Retina (tissue), 1 donor: ENCODE measurements at regions not wholly inside any gene's neighbourhood (a gene's known extent, or its start where the extent isn't known, plus 50 kb on each side); places are given as distances from the start of the nearest gene placed in this dataset.

ENCODE experiments used
- DNase-seq: peaks from one replicate; pipeline ENCODE4 v3.0.0-alpha.2; 2016

DNA sequence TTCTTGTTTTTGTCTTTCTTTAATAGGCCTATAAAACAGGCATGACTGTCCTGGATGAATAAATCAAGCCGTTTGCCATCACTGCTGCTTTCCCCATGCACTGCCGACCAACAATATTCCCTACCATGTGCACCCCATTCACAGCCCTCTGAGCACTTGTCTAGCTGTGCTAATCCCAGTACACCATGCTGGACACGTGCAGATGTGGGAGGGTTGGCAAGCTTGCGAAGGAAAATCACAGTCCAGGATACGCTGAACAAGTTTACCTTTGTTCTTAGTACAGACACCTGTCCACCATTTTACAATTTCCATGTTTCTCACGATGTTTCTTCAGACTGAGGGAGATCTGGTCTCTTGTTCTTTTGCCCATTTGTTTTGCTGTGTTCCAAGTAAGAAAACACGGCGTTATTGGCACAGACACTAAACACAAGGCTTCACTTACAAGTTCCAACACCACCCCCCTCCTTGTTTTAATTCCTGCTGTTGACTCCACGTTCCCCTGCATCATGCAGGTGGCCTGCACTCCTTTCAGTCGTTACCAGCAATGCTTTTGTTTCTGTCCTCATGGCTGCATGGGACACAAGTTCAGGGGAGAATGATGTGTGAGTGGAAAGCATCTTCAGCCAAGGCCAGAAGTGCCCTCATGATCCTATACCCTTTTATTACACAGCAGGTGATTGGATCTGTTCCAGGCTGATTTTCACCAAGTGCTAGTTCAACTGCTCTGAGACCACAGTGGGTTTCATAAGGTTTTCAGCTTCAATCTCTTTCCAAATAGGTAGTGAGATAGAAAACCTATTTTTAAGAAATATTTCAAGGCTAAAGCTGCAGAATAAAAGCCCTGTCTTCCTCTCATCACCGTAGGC, 608.9 kb downstream of the IRX1 start:
- DNase-seq = no peak

DNA sequence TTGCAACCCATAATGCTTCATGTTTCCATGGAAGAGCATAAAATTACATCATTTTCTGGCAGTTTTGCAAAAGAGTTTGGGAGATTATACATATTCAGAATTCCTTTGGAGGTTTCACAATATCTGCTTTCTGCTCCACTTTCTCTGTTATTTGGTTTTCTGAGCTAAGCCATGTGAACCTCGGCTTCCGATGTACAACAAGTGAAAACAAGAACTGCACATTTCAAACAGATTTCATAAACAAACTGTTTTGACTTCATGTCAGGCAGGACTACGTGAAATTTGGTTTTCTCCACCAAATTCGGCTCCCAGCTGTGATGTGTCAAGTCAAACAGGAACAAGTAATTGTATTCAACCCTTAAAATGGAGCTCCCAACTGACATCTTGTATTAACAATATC, 609.8 kb downstream of the IRX1 start:
- DNase-seq = no peak

DNA sequence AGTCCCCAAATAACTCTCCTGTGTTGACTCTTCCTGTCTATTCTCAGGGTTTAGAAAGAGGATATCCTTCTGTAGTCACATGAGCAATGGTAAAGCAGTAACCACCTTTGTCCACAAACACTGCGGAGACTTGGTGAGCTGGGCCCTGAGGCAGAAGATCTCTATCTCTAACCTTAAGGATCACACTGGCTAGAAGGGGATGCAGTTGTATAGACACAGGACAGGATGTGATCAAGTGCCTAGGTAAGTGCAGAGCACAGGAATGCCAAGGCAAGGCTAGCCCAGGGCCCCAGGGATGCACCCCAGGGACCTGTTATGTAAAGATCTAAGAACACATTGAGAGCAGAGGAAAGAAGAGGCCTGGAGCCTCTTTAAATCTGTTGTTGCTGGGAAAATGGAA, 610.5 kb downstream of the IRX1 start:
- no peak for DNase-seq

DNA sequence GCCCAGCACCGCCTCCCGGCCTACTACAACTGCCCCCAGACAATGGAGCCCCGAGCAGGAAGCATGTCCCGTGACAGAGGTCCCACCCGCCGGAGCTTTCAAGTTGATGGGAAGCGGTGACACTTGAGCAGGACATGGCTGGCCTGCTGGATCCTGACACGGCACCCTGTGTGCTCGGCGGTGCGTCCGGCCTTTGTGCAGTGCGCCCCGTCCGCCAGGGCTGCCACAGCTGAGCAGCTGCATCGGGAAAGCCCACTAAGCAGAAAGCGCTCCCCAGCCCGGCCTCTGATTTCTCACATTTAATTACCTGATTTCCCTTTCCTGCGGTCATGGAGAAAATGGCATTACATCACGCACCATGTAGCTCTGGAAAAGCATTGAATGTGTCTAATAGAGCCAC, 611.9 kb downstream of the IRX1 start:
- DNase-seq = peak; percentile 80

DNA sequence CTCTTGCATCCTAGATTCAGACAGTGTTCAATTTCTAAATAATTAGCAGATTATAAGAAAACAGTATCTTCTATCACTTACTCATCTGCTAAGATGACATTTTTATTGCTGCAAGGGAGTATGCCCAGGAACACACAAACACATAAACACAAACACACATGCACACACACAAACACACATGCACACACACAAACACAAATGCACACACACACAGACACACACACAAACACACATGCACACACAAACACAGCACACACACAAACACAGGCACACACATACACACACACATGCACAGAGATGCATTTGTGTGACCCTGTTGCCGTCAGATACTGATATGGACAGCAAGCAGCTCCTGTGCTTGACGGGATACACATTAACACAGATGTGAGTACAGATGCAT, 612.9 kb downstream of the IRX1 start:
- no peak for DNase-seq

DNA sequence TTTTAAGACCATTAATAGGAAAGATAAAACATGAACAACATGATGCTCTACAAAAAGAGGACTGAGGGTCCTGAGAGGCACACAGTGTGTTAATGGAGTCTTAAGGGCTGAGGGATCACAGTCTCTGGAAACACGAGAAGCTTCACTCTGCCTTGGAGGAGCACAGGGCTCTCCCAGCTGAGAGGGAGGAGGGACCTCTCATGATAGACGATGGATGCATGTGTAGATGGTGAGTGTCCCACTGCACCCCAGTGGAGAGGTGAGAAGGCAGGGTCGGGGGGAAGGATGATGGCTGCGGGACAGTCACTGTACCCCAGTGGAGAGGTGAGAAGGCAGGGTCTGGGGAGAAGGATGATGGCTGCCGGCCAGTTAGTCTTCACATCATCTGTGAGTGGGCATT, 613.4 kb downstream of the IRX1 start:
- DNase-seq = no peak

DNA sequence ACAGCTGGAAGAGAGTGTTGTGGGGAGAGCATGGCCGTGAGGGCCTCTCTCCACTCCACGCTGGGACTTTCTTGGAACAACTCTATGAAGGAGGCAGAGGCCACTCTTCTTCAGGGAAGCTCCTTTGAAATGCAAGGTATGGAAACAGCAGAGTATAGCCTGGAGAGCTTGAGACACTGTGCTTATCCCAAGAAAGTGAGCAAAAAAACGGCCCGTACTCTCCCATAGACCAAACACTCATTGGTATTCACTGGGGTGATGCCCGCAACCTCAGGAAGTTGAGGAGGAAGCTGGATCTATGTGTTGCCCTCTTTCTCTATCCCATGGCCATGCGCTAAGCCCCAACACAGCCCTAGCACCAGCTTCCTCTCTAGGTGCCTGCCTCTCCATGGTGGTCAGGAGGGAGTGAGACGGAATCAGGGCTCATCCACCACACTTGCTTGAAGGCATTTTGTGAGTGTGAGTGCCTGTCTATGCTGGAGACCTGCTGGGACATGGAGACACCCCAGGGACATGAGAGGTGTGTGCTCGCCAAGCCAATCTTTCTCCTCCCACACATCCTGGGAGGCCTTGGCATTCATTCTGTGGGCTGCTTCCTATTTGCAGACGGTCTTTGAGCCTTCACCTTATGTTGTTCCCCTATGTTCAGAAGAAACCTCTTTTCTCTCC, 616.6 kb downstream of the IRX1 start:
- DNase-seq = no peak

DNA sequence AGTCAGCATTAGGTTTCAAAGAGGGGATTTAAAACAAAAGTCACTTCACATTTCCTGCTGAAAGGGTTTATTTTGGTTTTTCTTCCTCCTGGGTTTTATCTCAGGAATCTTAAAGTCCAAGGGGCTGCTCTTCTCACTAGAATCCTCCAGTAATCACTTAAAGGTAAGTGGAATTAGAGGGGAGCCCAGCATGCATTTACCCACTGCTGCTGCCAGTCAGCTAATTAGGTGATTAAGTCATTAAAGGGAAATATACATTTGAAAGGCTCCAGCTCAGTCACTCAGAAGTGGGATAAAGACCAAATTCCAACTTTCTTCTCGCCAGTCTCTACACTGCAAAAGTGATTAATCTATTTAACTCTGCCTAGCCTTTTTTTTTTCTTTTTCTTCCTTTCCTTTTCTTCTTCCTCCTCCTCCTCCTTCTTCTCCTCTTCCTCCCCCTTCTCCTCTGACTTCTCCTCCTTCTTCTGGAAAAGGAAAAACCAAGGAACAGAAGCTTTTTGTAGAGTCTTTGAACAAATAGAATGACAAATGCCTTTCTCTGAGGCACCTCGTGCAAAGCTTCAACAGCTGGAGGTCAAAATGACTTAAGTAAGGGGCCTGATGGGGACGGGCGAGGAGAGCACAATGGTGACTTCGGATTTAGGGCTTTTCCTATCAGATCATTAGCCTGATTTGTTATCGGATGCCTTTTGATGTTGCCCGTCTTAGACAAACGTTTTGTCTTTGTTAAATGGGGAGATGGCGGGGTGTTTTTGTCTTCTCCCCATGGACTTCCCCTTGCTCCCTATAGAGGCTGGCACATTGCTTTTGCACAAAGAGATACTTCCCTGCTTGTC, 617.6 kb downstream of the IRX1 start:
- DNase-seq = no peak

DNA sequence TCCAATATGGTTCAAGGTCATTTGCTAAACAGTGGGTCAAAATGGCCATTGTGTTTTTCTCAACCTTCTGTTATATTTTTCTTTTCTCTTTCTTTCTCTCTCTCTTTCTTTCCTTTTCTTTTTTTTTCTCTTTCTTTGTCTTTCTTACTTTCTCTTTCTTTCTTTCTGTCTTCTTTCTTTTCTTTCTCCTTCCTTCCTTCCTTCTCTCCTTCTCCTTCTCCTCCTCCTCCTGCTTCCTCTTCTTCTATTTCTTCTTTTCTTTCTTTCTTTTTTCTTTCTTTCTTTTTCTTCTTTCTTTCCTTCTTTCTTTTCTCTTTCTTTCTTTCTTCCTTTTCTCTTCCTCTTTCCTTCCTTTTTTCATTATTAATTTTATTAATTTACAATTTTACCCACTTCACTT, 619.5 kb downstream of the IRX1 start:
- no peak for DNase-seq

DNA sequence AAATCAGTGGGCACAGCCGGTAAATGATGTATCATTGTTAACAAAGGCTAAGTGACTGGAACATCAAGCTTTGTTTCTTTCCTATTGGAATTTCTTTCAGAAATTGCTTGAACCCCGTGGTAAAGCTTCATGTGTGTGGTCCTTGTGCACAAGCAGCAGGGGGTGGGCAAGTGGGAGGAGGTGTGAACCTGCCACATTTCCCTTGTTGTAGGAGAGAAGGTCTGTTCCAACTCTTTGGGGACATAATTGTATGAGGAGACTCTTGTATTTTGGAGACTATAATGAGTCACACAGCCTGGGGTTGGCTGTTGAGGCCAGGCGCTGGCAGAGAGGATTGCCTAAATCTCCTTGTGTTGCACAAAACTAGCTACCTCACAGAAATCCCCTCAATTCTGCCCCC, 620.5 kb downstream of the IRX1 start:
- DNase-seq = no peak

DNA sequence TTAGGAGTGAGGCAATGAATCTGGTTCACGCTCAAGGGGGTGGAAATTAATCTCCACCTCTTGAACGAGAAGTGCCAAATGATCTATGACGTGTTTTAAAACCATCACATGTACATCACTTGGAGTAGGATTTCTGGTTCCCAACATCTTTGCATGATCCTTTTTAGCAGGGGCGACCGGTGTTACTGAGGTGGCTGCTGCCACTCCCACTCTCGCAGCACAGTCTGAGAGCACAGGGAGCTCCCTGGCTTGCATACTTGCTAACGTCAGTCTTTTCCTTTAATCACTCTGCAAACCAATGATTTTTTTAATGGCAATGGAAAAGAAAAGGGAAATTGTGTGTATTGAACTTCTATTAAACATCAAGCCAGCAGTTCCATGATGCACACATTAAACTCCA, 624.4 kb downstream of the IRX1 start:
- DNase-seq = no peak

DNA sequence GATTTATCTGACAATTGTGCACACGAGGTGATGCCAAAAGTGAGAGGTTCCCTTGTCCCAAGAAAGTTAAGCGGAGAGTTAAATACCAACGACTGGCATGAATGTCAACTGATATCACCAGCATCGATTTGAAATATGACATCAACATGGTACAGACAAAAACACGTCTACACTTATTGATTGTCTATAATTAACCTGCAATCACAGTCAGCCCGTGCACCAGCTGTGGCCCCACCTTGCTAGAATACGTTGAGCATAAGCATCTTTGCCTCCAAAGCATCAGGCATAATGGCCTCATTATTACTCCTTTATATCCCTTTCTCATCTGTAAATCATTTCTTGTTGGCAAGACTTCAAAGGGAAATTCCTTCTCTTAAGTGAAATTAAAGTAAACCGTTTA, 625.4 kb downstream of the IRX1 start:
- no peak for DNase-seq

DNA sequence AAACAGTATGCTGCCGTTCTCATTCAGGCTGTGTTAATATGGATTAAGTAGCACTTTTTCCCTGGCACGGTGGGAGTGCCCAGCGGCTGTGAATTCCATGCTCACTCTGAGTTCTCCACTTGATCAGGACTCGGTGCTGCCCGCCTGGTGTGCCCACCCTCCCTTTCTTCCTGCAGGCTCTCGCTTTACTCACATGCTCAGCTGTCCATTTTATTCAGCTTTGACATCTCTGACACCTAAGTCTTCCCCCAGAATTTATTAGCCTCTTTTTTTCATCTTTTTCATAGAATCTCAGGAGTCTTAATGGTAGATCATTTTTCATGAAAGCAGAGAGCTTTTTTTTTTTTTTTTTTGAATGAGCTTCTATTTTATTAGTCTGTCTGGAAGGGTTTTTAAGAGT, 626.5 kb downstream of the IRX1 start:
- DNase-seq = no peak

DNA sequence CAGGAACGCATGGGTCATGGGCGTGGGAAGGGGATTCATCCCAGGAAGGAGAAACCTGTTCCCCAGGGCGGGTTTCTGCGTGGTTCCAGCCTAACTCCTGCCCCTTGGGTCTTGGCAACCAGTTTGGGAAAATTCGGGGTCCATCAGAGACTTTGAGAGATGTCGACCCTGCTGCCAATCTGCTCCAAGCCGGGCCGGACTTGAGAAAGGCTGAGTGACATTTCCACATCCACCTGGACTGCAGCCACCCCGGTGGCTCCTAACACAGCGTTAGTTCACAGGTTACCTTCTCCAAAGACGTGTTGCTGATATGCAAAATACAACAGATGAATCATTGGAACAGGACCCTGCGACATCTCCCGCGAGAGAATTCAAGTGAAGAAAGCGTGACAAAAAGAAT, 627.2 kb downstream of the IRX1 start:
- DNase-seq = no peak

DNA sequence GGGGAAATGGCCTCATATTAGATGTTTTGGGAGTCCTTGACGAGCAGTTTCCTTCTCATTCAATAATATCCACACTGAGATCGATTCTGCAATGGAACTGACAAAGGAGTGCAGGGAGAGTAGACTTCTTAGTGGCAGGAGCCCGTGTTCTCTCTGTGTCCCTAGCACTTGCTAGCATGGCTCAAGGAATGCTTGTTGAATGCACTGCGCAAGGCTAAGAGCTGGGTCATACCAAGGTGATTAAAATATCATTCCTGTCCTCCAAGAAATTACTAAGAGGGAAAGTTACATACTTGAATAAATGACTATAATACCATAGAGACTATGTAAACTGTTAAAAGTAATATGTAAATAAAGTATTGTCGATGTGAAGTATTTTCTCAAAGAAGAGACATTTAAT, 630.1 kb downstream of the IRX1 start:
- no peak for DNase-seq

DNA sequence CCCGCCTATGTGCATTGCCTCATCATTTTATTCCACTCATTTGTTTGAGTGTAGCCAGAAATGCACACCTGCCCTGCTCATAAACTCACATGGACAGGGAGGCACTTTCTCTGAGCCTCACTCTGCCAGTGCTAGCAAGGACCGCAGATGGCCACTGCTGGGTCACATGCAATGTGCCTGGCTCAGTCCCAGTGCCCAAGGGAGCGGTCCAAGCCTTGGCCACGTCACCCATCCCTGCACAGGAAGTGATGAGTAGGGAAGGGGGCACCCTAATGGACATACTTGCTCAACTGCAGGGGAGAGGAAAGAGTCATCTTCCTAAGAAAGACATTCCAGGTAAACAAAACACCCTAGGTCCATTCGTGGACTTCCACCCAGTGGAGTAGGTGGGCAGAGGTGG, 630.9 kb downstream of the IRX1 start:
- DNase-seq = no peak

DNA sequence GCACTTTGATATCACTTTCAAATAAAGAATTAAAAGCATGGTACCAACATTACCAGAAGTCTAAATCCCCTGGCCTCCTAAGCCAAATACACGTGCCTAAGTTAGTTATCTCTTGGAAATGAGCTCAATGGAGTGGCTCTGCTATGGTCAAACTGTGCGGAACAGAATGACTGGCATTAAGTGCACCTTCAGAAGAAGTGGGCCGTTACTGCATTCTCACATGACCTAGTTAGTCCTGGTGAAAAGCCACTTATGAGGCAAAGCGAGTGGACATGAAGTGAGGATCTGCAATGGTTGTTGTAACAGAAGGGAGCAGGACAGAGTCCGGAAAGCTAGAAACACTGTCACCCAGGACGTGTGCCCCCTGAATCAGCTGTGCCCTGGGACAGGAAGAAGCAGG, 633.1 kb downstream of the IRX1 start:
- DNase-seq = no peak

DNA sequence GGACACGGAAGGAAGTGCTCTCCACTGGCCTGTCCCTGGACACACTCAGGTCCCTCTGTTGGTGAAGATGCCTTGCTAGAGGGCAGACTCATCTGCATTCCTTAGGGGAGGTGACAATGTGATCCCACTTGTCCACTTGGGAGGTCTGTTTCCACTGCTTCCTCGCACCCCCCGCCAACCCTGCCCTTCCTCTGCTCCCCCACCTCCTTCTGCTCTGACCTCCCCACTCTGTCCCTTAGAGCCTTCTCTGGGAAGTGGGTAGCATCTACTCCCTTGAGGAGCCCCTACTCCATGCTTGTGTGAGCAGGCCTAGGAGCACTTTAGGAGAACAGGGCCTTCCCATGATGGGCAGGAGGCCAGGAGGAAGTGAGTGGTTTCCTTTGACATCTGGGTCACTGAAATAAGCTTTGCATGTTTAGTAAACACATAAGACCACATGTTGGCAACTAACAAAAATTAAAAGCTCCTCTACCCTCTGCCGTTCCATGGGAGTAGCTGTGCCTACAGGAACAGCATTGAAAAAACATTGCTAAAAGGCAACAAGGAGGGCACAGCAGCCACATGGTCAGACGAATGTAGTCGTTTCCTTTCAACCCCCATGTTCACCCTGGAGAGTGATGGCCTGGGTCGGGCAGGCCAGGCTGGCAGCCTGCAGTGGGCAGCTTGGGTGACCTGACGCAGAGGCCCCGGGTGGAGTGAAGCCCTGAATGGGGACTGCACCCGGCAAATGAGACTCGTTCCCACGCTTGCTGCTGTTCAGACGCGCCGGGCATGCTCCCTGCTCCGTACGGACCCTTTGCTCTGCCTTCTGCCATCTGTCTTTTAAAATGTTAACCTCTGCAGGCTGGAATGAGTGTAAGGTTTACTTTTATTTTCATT, 634.0 kb downstream of the IRX1 start:
- no peak for DNase-seq

DNA sequence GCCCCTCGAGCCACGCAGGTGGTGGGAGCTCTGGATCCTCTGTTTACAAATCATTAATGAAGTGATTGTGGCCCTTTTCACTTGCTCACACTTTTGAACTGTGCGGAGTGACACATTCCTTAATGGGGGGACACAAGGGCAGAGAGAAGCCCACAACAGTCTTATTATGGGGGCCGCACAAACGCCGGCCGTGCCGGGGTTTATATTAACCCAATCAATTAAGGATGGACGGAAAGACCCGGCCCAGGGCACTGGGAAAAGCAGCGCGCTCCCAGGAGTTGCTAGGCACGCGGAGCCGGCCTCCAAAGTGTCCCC, 634.8 kb downstream of the IRX1 start:
- no peak for DNase-seq

DNA sequence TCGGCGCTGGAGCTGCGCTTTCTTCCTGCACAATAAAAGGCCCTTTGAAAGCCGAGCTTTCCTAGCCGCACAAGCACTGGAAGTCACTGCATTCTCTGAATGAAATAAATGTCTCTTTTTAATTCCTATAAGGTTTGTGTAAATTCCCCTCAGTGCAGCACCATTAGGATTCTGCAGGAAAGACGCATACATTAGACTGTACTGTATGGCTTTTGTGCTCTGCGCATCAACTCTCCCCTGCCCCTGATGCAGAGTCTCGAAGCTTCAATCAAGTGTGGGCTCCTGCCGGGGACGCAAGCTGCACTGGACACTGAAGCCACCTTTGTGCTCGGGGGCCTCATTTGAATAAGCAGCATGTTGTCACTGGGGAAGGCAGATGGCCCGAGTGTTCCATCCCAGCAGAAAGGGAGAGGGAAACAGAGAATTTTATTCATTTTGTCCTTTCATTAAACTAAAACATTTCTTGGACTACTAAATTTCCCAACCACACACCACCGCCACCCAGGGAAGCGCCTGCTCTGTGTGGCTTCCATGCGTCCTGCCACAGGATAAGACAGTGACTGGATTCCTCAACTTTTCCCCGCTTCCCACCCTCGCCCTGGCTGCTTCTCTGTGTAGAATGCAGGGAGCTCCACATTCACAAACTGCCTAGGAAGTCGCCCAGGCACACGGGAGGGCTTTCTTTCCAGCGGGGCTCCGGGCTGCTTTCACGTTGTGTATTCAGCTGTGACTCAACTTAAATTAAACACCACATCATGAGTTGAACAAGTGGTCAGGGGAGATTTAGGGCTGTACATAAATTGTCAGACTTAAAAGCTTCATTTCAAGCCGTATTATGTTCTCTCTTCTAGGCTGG, 635.4 kb downstream of the IRX1 start:
- DNase-seq = peak; percentile 85

DNA sequence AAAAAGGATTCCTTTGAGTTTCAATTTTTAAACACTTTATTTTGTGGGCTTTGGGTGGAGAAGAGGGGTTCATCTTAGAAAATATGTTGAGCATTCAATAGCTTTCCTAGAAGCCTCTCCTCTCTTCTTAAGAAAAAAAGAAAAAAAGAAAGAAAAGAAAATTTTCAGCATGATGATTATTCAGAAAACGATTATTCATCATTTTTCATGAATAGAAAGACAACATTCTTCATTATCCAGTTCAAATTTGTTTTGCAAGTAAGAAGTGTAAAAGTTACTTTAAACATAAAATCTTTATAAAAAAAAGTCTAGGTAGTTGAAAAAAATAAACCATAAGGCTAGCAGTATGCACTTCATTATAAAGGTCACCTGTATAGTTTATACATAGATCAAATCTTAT, 636.5 kb downstream of the IRX1 start:
- DNase-seq = no peak

DNA sequence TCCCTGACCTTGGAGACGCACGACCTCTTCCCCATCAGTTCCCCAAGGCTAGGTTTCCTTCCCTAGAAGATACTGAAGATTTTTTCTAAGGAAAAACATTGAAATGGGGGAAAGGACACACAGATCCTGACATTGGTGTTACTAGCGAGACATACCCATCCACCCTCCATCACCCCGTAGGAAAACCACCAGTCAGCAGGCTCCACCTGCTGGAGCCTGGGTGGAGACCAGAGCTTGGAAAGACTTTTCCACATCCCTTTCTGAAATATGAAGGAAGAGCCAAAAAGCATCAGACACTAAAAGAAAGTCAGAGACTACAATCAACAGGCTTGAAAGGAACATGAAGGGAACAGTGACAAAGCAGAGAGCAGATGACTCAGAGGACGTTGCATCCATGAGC, 638.0 kb downstream of the IRX1 start:
- no peak for DNase-seq
